ENCODE measurements at regions not wholly inside any gene's neighbourhood (a gene's known extent, or its start where the extent isn't known, plus 50 kb on each side); places are given as distances from the start of the nearest gene placed in this dataset.
"Not testable (repeated sequence)": the region's sequence is repeated elsewhere in the genome, so short reads cannot be mapped to it uniquely, and the experiment has no call there.

- not testable (repeated sequence) for TF ChIP-seq CTCF (conservative IDR thresholded peaks at IDR 0.05); EZH2 (IDR thresholded peaks at IDR 0.05; ENCODE audit: low read depth)
Observed at GRCh38 chrX:28507650-28508049, 79.6 kb upstream of the IL1RAPL1 start.
